Panc1 (cell line): ENCODE measurements at regions not wholly inside any gene's neighbourhood (a gene's known extent, or its start where the extent isn't known, plus 50 kb on each side); places are given as distances from the start of the nearest gene placed in this dataset.

Experiments
- ATAC-seq: fragments of 200-7000 bp; cut with Tn5 transposase; 2 replicates; pipeline ENCODE4 v1.9.1; 2020; ENCODE audit warnings: mild to moderate bottlenecking, moderate library complexity
- BruUV-seq: library from RNA; stranded (reverse); fragments of 400-500 nt; replicated peaks from 2 replicates; lab custom pipeline; 2021; lab: Mats Ljungman, UMichigan
- CTCF ChIA-PET: fragments of 300-600 bp; sonication (Branson Sonifier 250); formaldehyde crosslinking; loops from one replicate; lab custom pipeline; 2022; ENCODE audit warnings: antibody characterized with exemption; lab: Charles Lee
- POLR2A ChIA-PET: fragments of 300-600 bp; sonication (Branson Sonifier 250); formaldehyde crosslinking; loops from one replicate; lab custom pipeline; 2022; ENCODE audit warnings: antibody characterized with exemption; lab: Charles Lee
- DNase-seq: peaks from one replicate; pipeline ENCODE4 v3.0.0-alpha.2; 2010; ENCODE audit warnings: low read depth, low spot score
- H3K27ac ChIP-seq: 2 replicates; pipeline ENCODE4 v1.5.1; 2011; ENCODE audit warnings: mild to moderate bottlenecking, low read length, inconsistent platforms
- H3K27me3 ChIP-seq: fragments of 200-500 bp; sonication (Bioruptor generic); 2 replicates; pipeline ENCODE4 v1.6.0; 2014; ENCODE audit warnings: low read length, inconsistent platforms; ENCODE audit not compliant: control insufficient read depth, insufficient read depth
- H3K36me3 ChIP-seq: fragments of 200-500 bp; sonication (Bioruptor generic); 2 replicates; pipeline ENCODE4 v1.5.1; 2014; ENCODE audit warnings: inconsistent platforms, mild to moderate bottlenecking, low read length, moderate library complexity; ENCODE audit not compliant: control insufficient read depth, insufficient read depth
- H3K4me1 ChIP-seq: 2 replicates; pipeline ENCODE4 v1.5.1; 2011; ENCODE audit warnings: inconsistent platforms, mild to moderate bottlenecking, low read length, moderate library complexity; ENCODE audit not compliant: control insufficient read depth, insufficient read depth
- H3K4me3 ChIP-seq, 2 experiments: 2 replicates each; pipeline ENCODE4 v1.5.1; 2011 to 2012; ENCODE audit warnings: low read depth in 2 of 2, low read length in 2 of 2, mild to moderate bottlenecking in 2 of 2, inconsistent platforms in 1 of 2, moderate library complexity in 1 of 2
- H3K9me3 ChIP-seq: fragments of 200-500 bp; sonication (Bioruptor generic); 2 replicates; pipeline ENCODE4 v1.5.1; 2014; ENCODE audit warnings: low read depth, mild to moderate bottlenecking, inconsistent platforms, low read length, moderate library complexity; ENCODE audit not compliant: control insufficient read depth, insufficient read depth
- POLR2AphosphoS5 ChIP-seq: IDR thresholded peaks from 2 replicates; pipeline ENCODE4 v1.6.1; 2012; ENCODE audit warnings: mild to moderate bottlenecking, low read depth, low read length, moderate library complexity
- SIN3A ChIP-seq: IDR thresholded peaks from 2 replicates; pipeline ENCODE4 v1.6.1; 2012; ENCODE audit warnings: low read depth, mild to moderate bottlenecking, low read length, moderate library complexity, borderline replicate concordance; ENCODE audit not compliant: insufficient read depth
- TCF7L2 ChIP-seq: IDR thresholded peaks from 2 replicates; pipeline ENCODE4 v1.6.1; 2011; ENCODE audit warnings: mild to moderate bottlenecking, low read depth, low read length, inconsistent platforms
- in situ Hi-C: cut with HindIII; loops from 2 replicates; pipeline ENCODE4 v1.10.0; 2016; ENCODE audit warnings: low sequenced_read_pairs, low pct_unique_long_range_greater_than_20kb
- intact Hi-C: fragments of 100-400 bp; cut with micrococcal nuclease; formaldehyde crosslinking; loops from one replicate; pipeline ENCODE4 v1.10.0; 2022; ENCODE audit not compliant: unreplicated experiment
- TF ChIP-seq, protein P1 (sequence below), 2 experiments: IDR thresholded peaks; 2 replicates each; pipeline ENCODE4 v1.6.1; 2011 to 2012; ENCODE audit warnings: low read depth in 2 of 2, control low read depth in 1 of 2, low read length in 1 of 2, mild to moderate bottlenecking in 1 of 2, moderate library complexity in 1 of 2; ENCODE audit not compliant: insufficient read depth in 1 of 2
- TF ChIP-seq, protein P2 (sequence below): fragments of 450-650 bp; IDR thresholded peaks from 2 replicates; pipeline ENCODE4 v1.5.1; 2017; ENCODE audit warnings: mild to moderate bottlenecking

DNA sequence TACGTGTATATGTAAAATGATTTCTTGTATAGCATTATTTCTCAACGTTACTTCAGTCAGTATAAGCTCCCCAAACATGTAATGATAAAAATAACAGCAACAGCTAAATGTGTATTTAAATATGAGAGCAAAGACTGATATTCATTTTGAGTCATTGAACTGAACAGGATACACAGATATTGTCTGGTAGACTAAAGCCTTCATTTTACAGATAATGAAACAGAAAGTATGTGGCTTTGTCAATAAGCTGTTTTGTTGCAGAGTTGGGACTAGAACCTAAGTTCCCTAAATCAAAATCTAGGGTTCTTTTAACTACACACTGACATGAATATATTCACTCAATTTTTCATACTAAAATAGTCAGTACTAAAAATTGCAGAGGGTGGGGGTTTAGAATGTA lies 80.4 kb upstream of the MARCHF11 start:
- ATAC-seq (no peak), DNase-seq (no peak)
- in situ Hi-C loops, result no loop called here
- no peaks in the 10 kb centered on the region for H3K4me1 ChIP-seq
- no peak overlapping the region for H3K4me3 ChIP-seq
- H3K27ac ChIP-seq, result no peak overlapping the region
- CTCF ChIA-PET, result no interaction called here
- no peak for TF ChIP-seq SIN3A
- TF ChIP-seq, protein P1, sequence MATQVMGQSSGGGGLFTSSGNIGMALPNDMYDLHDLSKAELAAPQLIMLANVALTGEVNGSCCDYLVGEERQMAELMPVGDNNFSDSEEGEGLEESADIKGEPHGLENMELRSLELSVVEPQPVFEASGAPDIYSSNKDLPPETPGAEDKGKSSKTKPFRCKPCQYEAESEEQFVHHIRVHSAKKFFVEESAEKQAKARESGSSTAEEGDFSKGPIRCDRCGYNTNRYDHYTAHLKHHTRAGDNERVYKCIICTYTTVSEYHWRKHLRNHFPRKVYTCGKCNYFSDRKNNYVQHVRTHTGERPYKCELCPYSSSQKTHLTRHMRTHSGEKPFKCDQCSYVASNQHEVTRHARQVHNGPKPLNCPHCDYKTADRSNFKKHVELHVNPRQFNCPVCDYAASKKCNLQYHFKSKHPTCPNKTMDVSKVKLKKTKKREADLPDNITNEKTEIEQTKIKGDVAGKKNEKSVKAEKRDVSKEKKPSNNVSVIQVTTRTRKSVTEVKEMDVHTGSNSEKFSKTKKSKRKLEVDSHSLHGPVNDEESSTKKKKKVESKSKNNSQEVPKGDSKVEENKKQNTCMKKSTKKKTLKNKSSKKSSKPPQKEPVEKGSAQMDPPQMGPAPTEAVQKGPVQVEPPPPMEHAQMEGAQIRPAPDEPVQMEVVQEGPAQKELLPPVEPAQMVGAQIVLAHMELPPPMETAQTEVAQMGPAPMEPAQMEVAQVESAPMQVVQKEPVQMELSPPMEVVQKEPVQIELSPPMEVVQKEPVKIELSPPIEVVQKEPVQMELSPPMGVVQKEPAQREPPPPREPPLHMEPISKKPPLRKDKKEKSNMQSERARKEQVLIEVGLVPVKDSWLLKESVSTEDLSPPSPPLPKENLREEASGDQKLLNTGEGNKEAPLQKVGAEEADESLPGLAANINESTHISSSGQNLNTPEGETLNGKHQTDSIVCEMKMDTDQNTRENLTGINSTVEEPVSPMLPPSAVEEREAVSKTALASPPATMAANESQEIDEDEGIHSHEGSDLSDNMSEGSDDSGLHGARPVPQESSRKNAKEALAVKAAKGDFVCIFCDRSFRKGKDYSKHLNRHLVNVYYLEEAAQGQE (IDR thresholded peaks at IDR 0.05; ENCODE audit: insufficient read depth in 1 of 2, low read depth in 2 of 2, low read length in 1 of 2), result no peak
- TF ChIP-seq POLR2AphosphoS5, result no peak
- TF ChIP-seq, protein P2, sequence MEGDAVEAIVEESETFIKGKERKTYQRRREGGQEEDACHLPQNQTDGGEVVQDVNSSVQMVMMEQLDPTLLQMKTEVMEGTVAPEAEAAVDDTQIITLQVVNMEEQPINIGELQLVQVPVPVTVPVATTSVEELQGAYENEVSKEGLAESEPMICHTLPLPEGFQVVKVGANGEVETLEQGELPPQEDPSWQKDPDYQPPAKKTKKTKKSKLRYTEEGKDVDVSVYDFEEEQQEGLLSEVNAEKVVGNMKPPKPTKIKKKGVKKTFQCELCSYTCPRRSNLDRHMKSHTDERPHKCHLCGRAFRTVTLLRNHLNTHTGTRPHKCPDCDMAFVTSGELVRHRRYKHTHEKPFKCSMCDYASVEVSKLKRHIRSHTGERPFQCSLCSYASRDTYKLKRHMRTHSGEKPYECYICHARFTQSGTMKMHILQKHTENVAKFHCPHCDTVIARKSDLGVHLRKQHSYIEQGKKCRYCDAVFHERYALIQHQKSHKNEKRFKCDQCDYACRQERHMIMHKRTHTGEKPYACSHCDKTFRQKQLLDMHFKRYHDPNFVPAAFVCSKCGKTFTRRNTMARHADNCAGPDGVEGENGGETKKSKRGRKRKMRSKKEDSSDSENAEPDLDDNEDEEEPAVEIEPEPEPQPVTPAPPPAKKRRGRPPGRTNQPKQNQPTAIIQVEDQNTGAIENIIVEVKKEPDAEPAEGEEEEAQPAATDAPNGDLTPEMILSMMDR, result no peak
- TF ChIP-seq TCF7L2, result no peak
- no peaks in the 10 kb centered on the region for H3K36me3 ChIP-seq
- no TSS peak for BruUV-seq
- no peaks in the 10 kb centered on the region for H3K9me3 ChIP-seq
- POLR2A ChIA-PET, result no interaction called here
- H3K27me3 ChIP-seq, result no peaks in the 10 kb centered on the region
- intact Hi-C loops, result no loop called here

DNA sequence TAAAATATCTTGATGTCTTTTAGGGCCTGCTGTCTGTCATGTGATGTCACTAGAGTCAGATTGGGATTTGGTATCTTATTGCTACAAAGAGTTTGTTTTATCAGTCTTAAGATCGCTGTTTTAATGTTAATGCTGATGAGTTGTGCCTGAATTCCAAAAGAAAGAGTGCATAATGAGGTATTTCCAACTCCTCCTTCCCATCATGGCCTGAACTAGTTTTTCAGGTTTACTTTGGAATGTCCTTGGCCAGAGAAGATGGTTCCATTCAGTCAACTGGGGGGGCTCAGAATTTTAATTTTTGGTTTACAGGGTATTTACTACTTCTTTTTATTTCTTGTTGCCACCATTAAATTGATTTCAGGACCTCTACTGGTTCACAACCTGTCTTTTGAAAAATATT lies 74.3 kb upstream of the MARCHF11 start:
- no peaks in the 10 kb centered on the region for H3K36me3 ChIP-seq
- H3K27me3 ChIP-seq, result no peaks in the 10 kb centered on the region
- no peaks in the 10 kb centered on the region for H3K4me1 ChIP-seq
- no TSS peak for BruUV-seq
- no peak for ATAC-seq
- CTCF ChIA-PET, result no interaction called here
- POLR2A ChIA-PET, result no interaction called here
- no peak overlapping the region for H3K4me3 ChIP-seq
- no peak overlapping the region for H3K27ac ChIP-seq
- intact Hi-C loops, result no loop called here
- TF ChIP-seq, protein P1 (IDR thresholded peaks at IDR 0.05; ENCODE audit: insufficient read depth in 1 of 2, low read depth in 2 of 2, low read length in 1 of 2), result no peak
- TF ChIP-seq POLR2AphosphoS5 (no peak), TCF7L2 (no peak), SIN3A (no peak)
- TF ChIP-seq, protein P2, result no peak
- H3K9me3 ChIP-seq, result no peaks in the 10 kb centered on the region
- no peak for DNase-seq
- in situ Hi-C loops, result no loop called here
